H9 (cell line): ENCODE measurements at regions not wholly inside any gene's neighbourhood (a gene's known extent, or its start where the extent isn't known, plus 50 kb on each side); places are given as distances from the start of the nearest gene placed in this dataset.

Source experiments
- DNase-seq: peaks from one replicate; pipeline ENCODE4 v3.0.0-alpha.2; 2017
- H2AFZ ChIP-seq: one replicate; pipeline ENCODE4 v1.6.1; 2013; ENCODE audit warnings: mild to moderate bottlenecking, low read length, control low read depth, moderate library complexity
- H2AK5ac ChIP-seq: 2 replicates; pipeline ENCODE4 v1.6.1; 2013; ENCODE audit warnings: low read length, control low read depth, mixed read lengths; ENCODE audit not compliant: insufficient read length
- H2BK120ac ChIP-seq: one replicate; pipeline ENCODE4 v1.6.1; 2013; ENCODE audit warnings: low read depth, mild to moderate bottlenecking, low read length, control low read depth, inconsistent platforms; ENCODE audit not compliant: poor library complexity, severe bottlenecking
- H2BK12ac ChIP-seq: 2 replicates; pipeline ENCODE4 v1.6.1; 2013; ENCODE audit warnings: low read length, control low read depth, mixed read lengths, low read depth; ENCODE audit not compliant: insufficient read length
- H2BK15ac ChIP-seq: 2 replicates; pipeline ENCODE4 v1.6.1; 2013; ENCODE audit warnings: low read depth, low read length, control low read depth
- H2BK20ac ChIP-seq: one replicate; pipeline ENCODE4 v1.6.1; 2013; ENCODE audit warnings: low read depth, mild to moderate bottlenecking, low read length, control low read depth, inconsistent platforms; ENCODE audit not compliant: poor library complexity, severe bottlenecking
- H2BK5ac ChIP-seq: 2 replicates; pipeline ENCODE4 v1.6.1; 2013; ENCODE audit warnings: low read length, control low read depth, mixed read lengths; ENCODE audit not compliant: insufficient read length
- H3K14ac ChIP-seq: 2 replicates; pipeline ENCODE4 v1.6.1; 2013; ENCODE audit warnings: low read length, control low read depth; ENCODE audit not compliant: insufficient read depth
- H3K18ac ChIP-seq: 2 replicates; pipeline ENCODE4 v1.6.1; 2013; ENCODE audit warnings: low read depth, mild to moderate bottlenecking, mixed read lengths, low read length, control low read depth; ENCODE audit not compliant: insufficient read length
- H3K23ac ChIP-seq: 2 replicates; pipeline ENCODE4 v1.6.1; 2013; ENCODE audit warnings: low read length, control low read depth, mixed read lengths, low read depth; ENCODE audit not compliant: insufficient read length
- H3K23me2 ChIP-seq: 2 replicates; pipeline ENCODE4 v1.6.1; 2013; ENCODE audit warnings: low read depth, mild to moderate bottlenecking, mixed read lengths, low read length, control low read depth; ENCODE audit not compliant: insufficient read length, poor library complexity, severe bottlenecking
- H3K27ac ChIP-seq: 2 replicates; pipeline ENCODE4 v1.5.1; 2013; ENCODE audit warnings: low read length, control low read depth, mixed read lengths, low read depth; ENCODE audit not compliant: insufficient read length
- H3K27me3 ChIP-seq: 2 replicates; pipeline ENCODE4 v1.6.1; 2013; ENCODE audit warnings: low read length, control low read depth, inconsistent platforms; ENCODE audit not compliant: insufficient read depth
- H3K4ac ChIP-seq: 2 replicates; pipeline ENCODE4 v1.6.1; 2013; ENCODE audit warnings: low read depth, mild to moderate bottlenecking, control low read depth, inconsistent platforms, low read length, moderate library complexity
- H3K4me1 ChIP-seq: 2 replicates; pipeline ENCODE4 v1.6.1; 2013; ENCODE audit warnings: low read length, control low read depth, inconsistent platforms; ENCODE audit not compliant: insufficient read depth
- H3K4me2 ChIP-seq: 2 replicates; pipeline ENCODE4 v1.6.1; 2013; ENCODE audit warnings: low read length, control low read depth, mixed read lengths; ENCODE audit not compliant: insufficient read length, insufficient read depth
- H3K56ac ChIP-seq: 2 replicates; pipeline ENCODE4 v1.6.1; 2013; ENCODE audit warnings: low read depth, mild to moderate bottlenecking, mixed read lengths, low read length, control low read depth; ENCODE audit not compliant: insufficient read length
- H3K79me1 ChIP-seq: 2 replicates; pipeline ENCODE4 v1.6.1; 2013; ENCODE audit warnings: low read depth, mild to moderate bottlenecking, moderate library complexity, low read length, control low read depth, inconsistent platforms; ENCODE audit not compliant: insufficient read depth, poor library complexity, severe bottlenecking
- H3K79me2 ChIP-seq: 2 replicates; pipeline ENCODE4 v1.6.1; 2013; ENCODE audit warnings: low read length, control low read depth, inconsistent platforms; ENCODE audit not compliant: insufficient read depth
- H3K9ac ChIP-seq: 2 replicates; pipeline ENCODE4 v1.6.1; 2013; ENCODE audit warnings: low read length, control low read depth, mixed read lengths; ENCODE audit not compliant: insufficient read length; ENCODE audit errors: extremely low read depth
- H3K9me3 ChIP-seq: one replicate; pipeline ENCODE4 v1.6.1; 2013; ENCODE audit warnings: low read depth, low read length, inconsistent platforms; ENCODE audit not compliant: control insufficient read depth
- H3T11ph ChIP-seq: one replicate; pipeline ENCODE4 v1.6.1; 2013; ENCODE audit warnings: mild to moderate bottlenecking, low read length, control low read depth, inconsistent platforms
- H4K20me1 ChIP-seq: one replicate; pipeline ENCODE4 v1.6.1; 2013; ENCODE audit not compliant: control insufficient read depth, insufficient read length, insufficient read depth
- H4K5ac ChIP-seq: 2 replicates; pipeline ENCODE4 v1.6.1; 2013; ENCODE audit warnings: low read depth, mild to moderate bottlenecking, mixed read lengths, low read length, control low read depth; ENCODE audit not compliant: insufficient read length
- H4K8ac ChIP-seq: replicated peaks from 2 replicates; pipeline ENCODE4 v1.6.1; 2013; ENCODE audit warnings: low read length, control low read depth, mixed read lengths, low read depth; ENCODE audit not compliant: insufficient read length
- H4K91ac ChIP-seq: 2 replicates; pipeline ENCODE4 v1.6.1; 2013; ENCODE audit warnings: low read depth, mild to moderate bottlenecking, moderate library complexity, mixed read lengths, low read length, control low read depth; ENCODE audit not compliant: insufficient read length
- H3K27ac Mint-ChIP-seq, 3 experiments: 2 replicates in 2 of 3; 3 replicates in 1 of 3; pipeline ENCODE4 v1.8.0; 2020 to 2021; ENCODE audit warnings: mixed read lengths in 3 of 3, mild to moderate bottlenecking in 1 of 3, moderate library complexity in 1 of 3
- H3K27me3 Mint-ChIP-seq: 2 replicates; pipeline ENCODE4 v1.8.0; 2021; ENCODE audit warnings: low read depth, mild to moderate bottlenecking, moderate library complexity, mixed read lengths
- H3K36me3 Mint-ChIP-seq, 3 experiments: 2 replicates in 2 of 3; 3 replicates in 1 of 3; pipeline ENCODE4 v1.8.0; 2020 to 2021; ENCODE audit warnings: low read depth in 3 of 3, mixed read lengths in 3 of 3; ENCODE audit not compliant: insufficient read depth in 1 of 3
- H3K4me1 Mint-ChIP-seq, 2 experiments: 2 replicates each; pipeline ENCODE4 v1.8.0; 2020; ENCODE audit warnings: mixed read lengths in 2 of 2
- H3K4me3 Mint-ChIP-seq, 2 experiments: 2 replicates in 1 of 2; 3 replicates in 1 of 2; pipeline ENCODE4 v1.8.0; 2020 to 2021; ENCODE audit warnings: mild to moderate bottlenecking in 2 of 2, mixed read lengths in 2 of 2, moderate library complexity in 1 of 2
- H3K9me3 Mint-ChIP-seq, 2 experiments: 2 replicates in 1 of 2; 3 replicates in 1 of 2; pipeline ENCODE4 v1.8.0; 2020; ENCODE audit warnings: mild to moderate bottlenecking in 2 of 2, mixed read lengths in 2 of 2, moderate library complexity in 1 of 2
- CTCF ChIP-seq: fragments of 200-600 bp; sonication (generic); conservative IDR thresholded peaks from 3 replicates; pipeline ENCODE4 v1.8.0; 2021; ENCODE audit warnings: antibody characterized with exemption, mild to moderate bottlenecking
- WGBS: extraction: QIAGEN DNeasy Blood & Tissue Kit; methylation state at CpG from one replicate; pipeline ENCODE4 v1.1.7; 2013; ENCODE audit warnings: missing lambda C conversion rate, low lambda C conversion rate, mixed read lengths; ENCODE audit not compliant: insufficient read length; ENCODE audit errors: extremely low coverage; 5-methylcytosine and 5-hydroxymethylcytosine counted together

- Histone ChIP-seq H2AFZ (no peak overlapping the region), H3K18ac (no peak overlapping the region), H2BK12ac (no peak overlapping the region), H3T11ph (no peak overlapping the region), H3K56ac (no peak overlapping the region), H3K27me3 (no peaks in the 10 kb centered on the region; the same call in 1 of the 2 replicates), H3K9me3 (no peaks in the 10 kb centered on the region), H3K79me2 (no peaks in the 10 kb centered on the region), H3K27ac (no peak overlapping the region), H3K9ac (no peak overlapping the region), H4K91ac (no peak overlapping the region), H3K4me1 (no peaks in the 10 kb centered on the region), H4K5ac (no peak overlapping the region), H3K4me2 (no peak overlapping the region), H2BK15ac (no peak overlapping the region), H2BK5ac (no peak overlapping the region), H3K23ac (no peak overlapping the region), H3K14ac (no peak overlapping the region), H2AK5ac (no peak overlapping the region), H3K79me1 (no peaks in the 10 kb centered on the region), H4K20me1 (no peaks in the 10 kb centered on the region), H2BK120ac (no peak overlapping the region), H3K23me2 (no peaks in the 10 kb centered on the region), H4K8ac (no peak overlapping the region), H2BK20ac (no peak overlapping the region), H3K4ac (no peak overlapping the region)
- TF ChIP-seq CTCF: no peak
- no peaks in the 10 kb centered on the region for H3K36me3 Mint-ChIP-seq
- no CpG with 5 or more reads among the region's 4 CpGs for WGBS
- no peaks in the 10 kb centered on the region for H3K9me3 Mint-ChIP-seq
- peaks cover 8% of the 10 kb centered on the region for H3K27me3 Mint-ChIP-seq
- H3K27ac Mint-ChIP-seq: no peak overlapping the region
- no peak overlapping the region for H3K4me3 Mint-ChIP-seq
- H3K4me1 Mint-ChIP-seq: peaks cover 0 to 4% of the 10 kb centered on the region in 2 experiments; a peak in 1 of 4 replicates
- no peak for DNase-seq
These were observed 78.5 kb downstream of the SALL1 start for GRCh38 chr16:51072591-51072990.
